Endodermal cell (in vitro differentiated cells): ENCODE measurements at regions not wholly inside any gene's neighbourhood (a gene's known extent, or its start where the extent isn't known, plus 50 kb on each side); places are given as distances from the start of the nearest gene placed in this dataset.

Source experiments
- DNase-seq: peaks from one replicate; pipeline ENCODE4 v3.0.0-alpha.2; 2017
- H3K27ac ChIP-seq: 2 replicates; pipeline ENCODE4 v1.5.1; 2013; ENCODE audit warnings: mild to moderate bottlenecking, low read depth, low read length, moderate library complexity
- H3K27me3 ChIP-seq: 2 replicates; pipeline ENCODE4 v1.6.1; 2013; ENCODE audit warnings: mild to moderate bottlenecking, low read length, moderate library complexity; ENCODE audit not compliant: insufficient read depth, control insufficient read depth, poor library complexity, severe bottlenecking
- H3K36me3 ChIP-seq: 2 replicates; pipeline ENCODE4 v1.7.0; 2013; ENCODE audit warnings: mild to moderate bottlenecking, low read length, moderate library complexity; ENCODE audit not compliant: control insufficient read depth, insufficient read depth
- H3K4me1 ChIP-seq: one replicate; pipeline ENCODE4 v1.7.0; 2013; ENCODE audit warnings: low read length; ENCODE audit not compliant: control insufficient read depth, insufficient read depth
- H3K4me3 ChIP-seq: 2 replicates; pipeline ENCODE4 v1.5.1; 2013; ENCODE audit warnings: mild to moderate bottlenecking, low read length, moderate library complexity
- H3K9ac ChIP-seq: 2 replicates; pipeline ENCODE4 v1.6.1; 2013; ENCODE audit warnings: mild to moderate bottlenecking, low read length, moderate library complexity; ENCODE audit not compliant: poor library complexity, severe bottlenecking; ENCODE audit errors: extremely low read depth
- H3K9me3 ChIP-seq: 2 replicates; pipeline ENCODE4 v1.6.1; 2013; ENCODE audit warnings: mild to moderate bottlenecking, low read length, moderate library complexity; ENCODE audit not compliant: control insufficient read depth
- H3K27ac Mint-ChIP-seq: 2 replicates; pipeline ENCODE4 v1.8.0; 2020; ENCODE audit warnings: mixed read lengths
- H3K27me3 Mint-ChIP-seq: 2 replicates; pipeline ENCODE4 v1.8.0; 2021; ENCODE audit warnings: mild to moderate bottlenecking, mixed read lengths; ENCODE audit not compliant: insufficient read depth
- H3K36me3 Mint-ChIP-seq: 2 replicates; pipeline ENCODE4 v1.8.0; 2020; ENCODE audit warnings: low read depth, mixed read lengths
- H3K4me1 Mint-ChIP-seq: 2 replicates; pipeline ENCODE4 v1.8.0; 2020; ENCODE audit warnings: mixed read lengths
- H3K4me3 Mint-ChIP-seq: 2 replicates; pipeline ENCODE4 v1.8.0; 2020; ENCODE audit warnings: mild to moderate bottlenecking, moderate library complexity, mixed read lengths
- H3K9me3 Mint-ChIP-seq: 2 replicates; pipeline ENCODE4 v1.8.0; 2020; ENCODE audit warnings: mild to moderate bottlenecking, mixed read lengths
- CTCF ChIP-seq: fragments of 200-600 bp; sonication (generic); conservative IDR thresholded peaks from 2 replicates; pipeline ENCODE4 v1.5.0; 2021; ENCODE audit warnings: antibody characterized with exemption, mild to moderate bottlenecking
- WGBS, 2 experiments: methylation state at CpG; one replicate each; pipeline versions ENCODE4 v1.1.5 to v1.1.7; 2013; ENCODE audit warnings: missing lambda C conversion rate in 2 of 2, mixed read lengths in 1 of 2; ENCODE audit not compliant: insufficient coverage in 1 of 2, insufficient read length in 1 of 2; 5-methylcytosine and 5-hydroxymethylcytosine counted together

- no peak overlapping the region for H3K4me3 Mint-ChIP-seq
- no peaks in the 10 kb centered on the region for H3K9me3 Mint-ChIP-seq
- no peak for TF ChIP-seq CTCF
- H3K36me3 Mint-ChIP-seq = no peaks in the 10 kb centered on the region
- H3K27ac ChIP-seq = no peak overlapping the region
- H3K4me1 ChIP-seq = no peaks in the 10 kb centered on the region
- no peak overlapping the region for H3K27ac Mint-ChIP-seq
- H3K9ac ChIP-seq = no peak overlapping the region
- no peak overlapping the region for H3K4me3 ChIP-seq
- no peak for DNase-seq
- no peaks in the 10 kb centered on the region for H3K36me3 ChIP-seq
- peaks cover 14% of the 10 kb centered on the region for H3K4me1 Mint-ChIP-seq
- H3K27me3 ChIP-seq = no peaks in the 10 kb centered on the region
- peaks cover 13% of the 10 kb centered on the region for H3K27me3 Mint-ChIP-seq
- WGBS, 2 experiments = 87% methylated on average over 4 of the region's 4 CpGs; no CpG with 5 or more reads in 1 of the 2 experiments
- H3K9me3 ChIP-seq = no peaks in the 10 kb centered on the region
Observed at GRCh38 chr5:87784879-87785495, 372.3 kb upstream of the CCNH start.

GRCh38 chr5:87784311-87784710 is 371.6 kb upstream of the CCNH start:
- Histone ChIP-seq H3K4me3 (no peak overlapping the region), H3K4me1 (no peaks in the 10 kb centered on the region), H3K36me3 (no peaks in the 10 kb centered on the region), H3K27me3 (no peaks in the 10 kb centered on the region), H3K9ac (no peak overlapping the region), H3K9me3 (no peaks in the 10 kb centered on the region), H3K27ac (no peak overlapping the region)
- Mint-ChIP-seq H3K27me3 (peaks cover 13% of the 10 kb centered on the region), H3K27ac (no peak overlapping the region), H3K9me3 (no peaks in the 10 kb centered on the region), H3K4me1 (peaks cover 14% of the 10 kb centered on the region), H3K36me3 (no peaks in the 10 kb centered on the region), H3K4me3 (no peak overlapping the region)
- no peak for TF ChIP-seq CTCF
- WGBS, 2 experiments = 94% methylated on average over 1 of the region's 1 CpG; no CpG with 5 or more reads in 1 of the 2 experiments
- no peak for DNase-seq

- Histone ChIP-seq H3K4me1 (no peaks in the 10 kb centered on the region), H3K9me3 (no peaks in the 10 kb centered on the region), H3K4me3 (no peak overlapping the region), H3K36me3 (no peaks in the 10 kb centered on the region), H3K9ac (no peak overlapping the region), H3K27ac (no peak overlapping the region), H3K27me3 (no peaks in the 10 kb centered on the region)
- Mint-ChIP-seq H3K36me3 (no peaks in the 10 kb centered on the region), H3K27me3 (peaks cover 13% of the 10 kb centered on the region), H3K27ac (no peak overlapping the region), H3K9me3 (no peaks in the 10 kb centered on the region), H3K4me3 (no peak overlapping the region), H3K4me1 (peaks cover 8% of the 10 kb centered on the region)
- 88 to 90% methylated on average over 2 to 3 of the region's 3 CpGs for WGBS, 2 experiments
- no peak for DNase-seq
- no peak for TF ChIP-seq CTCF
Observed at GRCh38 chr5:87782916-87783315, 370.2 kb upstream of the CCNH start.
